SK-MEL-5 (cell line): ENCODE measurements at regions not wholly inside any gene's neighbourhood (a gene's known extent, or its start where the extent isn't known, plus 50 kb on each side); places are given as distances from the start of the nearest gene placed in this dataset.
A peak's percentile ranks its signal among the peaks of the same experiment; 100 is the strongest.
"Not testable (repeated sequence)": the region's sequence is repeated elsewhere in the genome, so short reads cannot be mapped to it uniquely, and the experiment has no call there.

ENCODE experiments used
- DNase-seq: peaks from one replicate; pipeline ENCODE4 v3.0.0-alpha.2; 2016; ENCODE audit warnings: low read depth, low spot score
- in situ Hi-C: cut with HindIII; loops from 2 replicates; pipeline ENCODE4 v1.10.0; 2016; ENCODE audit warnings: low sequenced_read_pairs, high pct_unique_total_duplicates, low pct_unique_long_range_greater_than_20kb

- in situ Hi-C loops, result no loop called here
- no peak for DNase-seq
These were observed 98.8 kb upstream of the ODAD2 start for GRCh38 chr10:28097633-28098032.

- in situ Hi-C loops, result no loop called here
- DNase-seq, result no peak
These were observed 97.0 kb upstream of the ODAD2 start for GRCh38 chr10:28095791-28096378.

GRCh38 chr10:28094121-28094520 lies 95.2 kb upstream of the ODAD2 start:
- in situ Hi-C loops, result no loop called here
- DNase-seq, result no peak

GRCh38 chr10:28091913-28092312 lies 93.0 kb upstream of the ODAD2 start:
- in situ Hi-C loops, result no loop called here
- DNase-seq, result no peak

- DNase-seq, result no peak
- in situ Hi-C loops, result no loop called here
These were observed 91.6 kb upstream of the ODAD2 start for GRCh38 chr10:28090506-28090905.

GRCh38 chr10:28089467-28089866 lies 90.6 kb upstream of the ODAD2 start:
- DNase-seq, result no peak
- in situ Hi-C loops, result no loop called here

- DNase-seq, result peak; percentile 2
- in situ Hi-C loops, result no loop called here
These were observed 88.9 kb upstream of the ODAD2 start for GRCh38 chr10:28087661-28088351.

GRCh38 chr10:28085760-28086159 lies 86.9 kb upstream of the ODAD2 start:
- in situ Hi-C loops, DNase-seq: not testable (repeated sequence)

- in situ Hi-C loops, result no loop called here
- DNase-seq, result no peak
These were observed 84.0 kb upstream of the ODAD2 start for GRCh38 chr10:28082885-28083284.

GRCh38 chr10:28082316-28082715 lies 83.4 kb upstream of the ODAD2 start:
- DNase-seq, result no peak
- in situ Hi-C loops, result no loop called here

GRCh38 chr10:28077889-28078288 lies 79.0 kb upstream of the ODAD2 start:
- no peak for DNase-seq
- in situ Hi-C loops, result no loop called here

- in situ Hi-C loops, result no loop called here
- no peak for DNase-seq
These were observed 76.5 kb upstream of the ODAD2 start for GRCh38 chr10:28075424-28075823.

GRCh38 chr10:28072573-28072972 lies 73.7 kb upstream of the ODAD2 start:
- in situ Hi-C loops, result no loop called here
- no peak for DNase-seq

- in situ Hi-C loops, result no loop called here
- no peak for DNase-seq
These were observed 61.2 kb upstream of the ODAD2 start for GRCh38 chr10:28060031-28060607.

- DNase-seq, result no peak
- in situ Hi-C loops, result no loop called here
These were observed 59.9 kb upstream of the ODAD2 start for GRCh38 chr10:28058746-28059145.

- DNase-seq, result no peak
- in situ Hi-C loops, result no loop called here
These were observed 55.5 kb upstream of the ODAD2 start for GRCh38 chr10:28054228-28054860.

GRCh38 chr10:28049286-28049685 lies 50.4 kb upstream of the ODAD2 start:
- DNase-seq, result no peak
- in situ Hi-C loops, result no loop called here
